ENCODE measurements at regions not wholly inside any gene's neighbourhood (a gene's known extent, or its start where the extent isn't known, plus 50 kb on each side); places are given as distances from the start of the nearest gene placed in this dataset.

DNA sequence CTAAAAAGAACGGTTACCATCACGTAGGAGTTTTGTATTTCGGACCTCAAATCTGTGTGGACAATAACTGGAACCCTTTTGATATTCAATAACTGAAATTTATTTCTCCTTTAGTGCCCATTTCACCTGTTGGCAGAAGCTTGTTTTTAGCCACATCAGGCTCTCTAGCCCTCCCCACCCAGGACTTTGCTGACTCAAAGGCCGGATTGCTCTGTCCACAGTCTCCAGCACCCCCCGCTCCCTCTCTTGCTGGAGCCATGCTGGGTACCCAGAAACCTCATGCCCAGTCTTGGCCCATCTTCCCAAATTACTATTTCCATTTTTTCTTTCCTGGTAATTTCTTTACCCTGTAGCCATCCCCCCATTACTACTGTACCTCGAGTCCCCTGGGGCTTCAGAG is 55.8 kb upstream of the DUSP22 start:
- TF ChIP-seq, protein P1, sequence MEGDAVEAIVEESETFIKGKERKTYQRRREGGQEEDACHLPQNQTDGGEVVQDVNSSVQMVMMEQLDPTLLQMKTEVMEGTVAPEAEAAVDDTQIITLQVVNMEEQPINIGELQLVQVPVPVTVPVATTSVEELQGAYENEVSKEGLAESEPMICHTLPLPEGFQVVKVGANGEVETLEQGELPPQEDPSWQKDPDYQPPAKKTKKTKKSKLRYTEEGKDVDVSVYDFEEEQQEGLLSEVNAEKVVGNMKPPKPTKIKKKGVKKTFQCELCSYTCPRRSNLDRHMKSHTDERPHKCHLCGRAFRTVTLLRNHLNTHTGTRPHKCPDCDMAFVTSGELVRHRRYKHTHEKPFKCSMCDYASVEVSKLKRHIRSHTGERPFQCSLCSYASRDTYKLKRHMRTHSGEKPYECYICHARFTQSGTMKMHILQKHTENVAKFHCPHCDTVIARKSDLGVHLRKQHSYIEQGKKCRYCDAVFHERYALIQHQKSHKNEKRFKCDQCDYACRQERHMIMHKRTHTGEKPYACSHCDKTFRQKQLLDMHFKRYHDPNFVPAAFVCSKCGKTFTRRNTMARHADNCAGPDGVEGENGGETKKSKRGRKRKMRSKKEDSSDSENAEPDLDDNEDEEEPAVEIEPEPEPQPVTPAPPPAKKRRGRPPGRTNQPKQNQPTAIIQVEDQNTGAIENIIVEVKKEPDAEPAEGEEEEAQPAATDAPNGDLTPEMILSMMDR (IDR thresholded peaks at IDR 0.05) = no peak
- no peak for TF ChIP-seq POLR2A (IDR thresholded peaks at IDR 0.05)
